ENCODE measurements at regions not wholly inside any gene's neighbourhood (a gene's known extent, or its start where the extent isn't known, plus 50 kb on each side); places are given as distances from the start of the nearest gene placed in this dataset.

- TF ChIP-seq LEF1 (IDR thresholded peaks at IDR 0.05; ENCODE audit: borderline replicate concordance) (no peak), PKNOX1 (IDR thresholded peaks at IDR 0.05) (no peak), NFRKB (IDR thresholded peaks at IDR 0.05) (no peak), TARDBP (IDR thresholded peaks at IDR 0.05) (no peak), FOXK2 (IDR thresholded peaks at IDR 0.05) (no peak), HDGF (IDR thresholded peaks at IDR 0.05; ENCODE audit: borderline replicate concordance) (no peak)
- ChIA-PET CTCF (no interaction called here), POLR2A (no interaction called here)
- DNase-seq (ENCODE audit: extremely low spot score) = no peak
Observed at GRCh38 chr9:92176800-92177185, 61.6 kb upstream of the SPTLC1 start.

- TF ChIP-seq ELF4 (IDR thresholded peaks at IDR 0.05) (no peak), ARNT (IDR thresholded peaks at IDR 0.05) (no peak)
- DNase-seq (ENCODE audit: extremely low spot score) = peak; percentile 36
- POLR2A ChIA-PET = no interaction called here
- CTCF ChIA-PET = no interaction called here
Observed at GRCh38 chr9:92176068-92176799, 61.0 kb upstream of the SPTLC1 start.

- TF ChIP-seq BHLHE40 (IDR thresholded peaks at IDR 0.05; ENCODE audit: borderline replicate concordance) = no peak
- TF ChIP-seq ELF4 (IDR thresholded peaks at IDR 0.05) = no peak
- TF ChIP-seq SUZ12 (IDR thresholded peaks at IDR 0.05) = no peak
- no peak for TF ChIP-seq FOXK2 (IDR thresholded peaks at IDR 0.05)
- TF ChIP-seq TARDBP (IDR thresholded peaks at IDR 0.05) = no peak
- no peak for TF ChIP-seq L3MBTL2 (conservative IDR thresholded peaks at IDR 0.05)
- CTCF ChIA-PET = no interaction called here
- POLR2A ChIA-PET = no interaction called here
- DNase-seq (ENCODE audit: extremely low spot score) = no peak
Observed at GRCh38 chr9:92175441-92175840, 60.2 kb upstream of the SPTLC1 start.

- ChIA-PET CTCF (no interaction called here), POLR2A (no interaction called here)
- TF ChIP-seq TARDBP (IDR thresholded peaks at IDR 0.05) (no peak), LEF1 (IDR thresholded peaks at IDR 0.05; ENCODE audit: borderline replicate concordance) (no peak), NFRKB (IDR thresholded peaks at IDR 0.05) (no peak), HDGF (IDR thresholded peaks at IDR 0.05; ENCODE audit: borderline replicate concordance) (no peak), ZNF384 (IDR thresholded peaks at IDR 0.05) (no peak), SUZ12 (IDR thresholded peaks at IDR 0.05) (no peak), ARNT (IDR thresholded peaks at IDR 0.05) (no peak), FOXA1 (IDR thresholded peaks at IDR 0.05) (no peak), ELF4 (IDR thresholded peaks at IDR 0.05) (no peak), FOXK2 (IDR thresholded peaks at IDR 0.05) (no peak), SP1 (IDR thresholded peaks at IDR 0.05) (no peak), CTBP1 (IDR thresholded peaks at IDR 0.05; ENCODE audit: borderline replicate concordance) (no peak), BHLHE40 (IDR thresholded peaks at IDR 0.05; ENCODE audit: borderline replicate concordance) (no peak)
- no peak for DNase-seq (ENCODE audit: extremely low spot score)
Observed at GRCh38 chr9:92173318-92173717, 58.1 kb upstream of the SPTLC1 start.

- CTCF ChIA-PET = no interaction called here
- TF ChIP-seq HDGF (IDR thresholded peaks at IDR 0.05; ENCODE audit: borderline replicate concordance) = no peak
- no peak for TF ChIP-seq ELF4 (IDR thresholded peaks at IDR 0.05)
- TF ChIP-seq TARDBP (IDR thresholded peaks at IDR 0.05) = no peak
- no peak for TF ChIP-seq BHLHE40 (IDR thresholded peaks at IDR 0.05; ENCODE audit: borderline replicate concordance)
- POLR2A ChIA-PET = interaction anchor here (1.6 kb wide), 1 partner anchor 9 kb away, joined by 3 read pairs; no protein-coding TSS in a partner anchor
- no peak for DNase-seq (ENCODE audit: extremely low spot score)
Observed at GRCh38 chr9:92171822-92172221, 56.6 kb upstream of the SPTLC1 start.

- POLR2A ChIA-PET = interaction anchor here (1.6 kb wide), 1 partner anchor 10 kb away, joined by 3 read pairs; no protein-coding TSS in a partner anchor
- CTCF ChIA-PET = no interaction called here
- no peak for DNase-seq (ENCODE audit: extremely low spot score)
- TF ChIP-seq TARDBP (IDR thresholded peaks at IDR 0.05) = no peak
- no peak for TF ChIP-seq LEF1 (IDR thresholded peaks at IDR 0.05; ENCODE audit: borderline replicate concordance)
- no peak for TF ChIP-seq BHLHE40 (IDR thresholded peaks at IDR 0.05; ENCODE audit: borderline replicate concordance)
- TF ChIP-seq FOXK2 (IDR thresholded peaks at IDR 0.05) = no peak
- TF ChIP-seq ZNF384 (IDR thresholded peaks at IDR 0.05) = no peak
- no peak for TF ChIP-seq CTBP1 (IDR thresholded peaks at IDR 0.05; ENCODE audit: borderline replicate concordance)
- no peak for TF ChIP-seq ELF4 (IDR thresholded peaks at IDR 0.05)
- no peak for TF ChIP-seq SUZ12 (IDR thresholded peaks at IDR 0.05)
- TF ChIP-seq FOXA1 (IDR thresholded peaks at IDR 0.05) = no peak
- no peak for TF ChIP-seq HDGF (IDR thresholded peaks at IDR 0.05; ENCODE audit: borderline replicate concordance)
- no peak for TF ChIP-seq ARNT (IDR thresholded peaks at IDR 0.05)
- no peak for TF ChIP-seq SP1 (IDR thresholded peaks at IDR 0.05)
- no peak for TF ChIP-seq L3MBTL2 (conservative IDR thresholded peaks at IDR 0.05)
- no peak for TF ChIP-seq FOXM1 (IDR thresholded peaks at IDR 0.05; ENCODE audit: borderline replicate concordance)
- no peak for TF ChIP-seq NFRKB (IDR thresholded peaks at IDR 0.05)
- TF ChIP-seq PKNOX1 (IDR thresholded peaks at IDR 0.05) = no peak
Observed at GRCh38 chr9:92171281-92171680, 56.1 kb upstream of the SPTLC1 start.

- ChIA-PET CTCF (no interaction called here), POLR2A (interaction anchor here (1.6 kb wide), 1 partner anchor 10 kb away, joined by 3 read pairs; no protein-coding TSS in a partner anchor)
Observed at GRCh38 chr9:92170848-92171247, 55.6 kb upstream of the SPTLC1 start.

More at GRCh38 chr9:92170848-92171247, 55.6 kb upstream of the SPTLC1 start:
- DNase-seq (ENCODE audit: extremely low spot score) = no peak
- TF ChIP-seq FOXA1 (IDR thresholded peaks at IDR 0.05) (no peak), ELF4 (IDR thresholded peaks at IDR 0.05) (no peak), BHLHE40 (IDR thresholded peaks at IDR 0.05; ENCODE audit: borderline replicate concordance) (no peak), SUZ12 (IDR thresholded peaks at IDR 0.05) (no peak), FOXM1 (IDR thresholded peaks at IDR 0.05; ENCODE audit: borderline replicate concordance) (no peak), SP1 (IDR thresholded peaks at IDR 0.05) (no peak), PKNOX1 (IDR thresholded peaks at IDR 0.05) (no peak), CTBP1 (IDR thresholded peaks at IDR 0.05; ENCODE audit: borderline replicate concordance) (no peak), TARDBP (IDR thresholded peaks at IDR 0.05) (no peak), ARNT (IDR thresholded peaks at IDR 0.05) (no peak), NFRKB (IDR thresholded peaks at IDR 0.05) (no peak), FOXK2 (IDR thresholded peaks at IDR 0.05) (no peak), ZNF384 (IDR thresholded peaks at IDR 0.05) (no peak), HDGF (IDR thresholded peaks at IDR 0.05; ENCODE audit: borderline replicate concordance) (no peak), L3MBTL2 (conservative IDR thresholded peaks at IDR 0.05) (no peak), LEF1 (IDR thresholded peaks at IDR 0.05; ENCODE audit: borderline replicate concordance) (no peak)

Measured in HEK293T (cell line).